Breast epithelium (tissue), 3 donors: ENCODE measurements at regions not wholly inside any gene's neighbourhood (a gene's known extent, or its start where the extent isn't known, plus 50 kb on each side); places are given as distances from the start of the nearest gene placed in this dataset.

ENCODE experiments used
- CTCF ChIP-seq, 3 donors: fragments of 450-650 bp; IDR thresholded peaks; one replicate each; pipeline ENCODE4 v1.5.1; 2016 to 2017; ENCODE audit warnings: antibody characterized with exemption in 3 of 3, mild to moderate bottlenecking in 3 of 3, moderate library complexity in 3 of 3
- POLR2AphosphoS5 ChIP-seq, 3 donors: sonication (generic); formaldehyde crosslinking; IDR thresholded peaks; one replicate each; pipeline ENCODE4 v1.6.1; 2017; ENCODE audit warnings: antibody characterized with exemption in 3 of 3

DNA sequence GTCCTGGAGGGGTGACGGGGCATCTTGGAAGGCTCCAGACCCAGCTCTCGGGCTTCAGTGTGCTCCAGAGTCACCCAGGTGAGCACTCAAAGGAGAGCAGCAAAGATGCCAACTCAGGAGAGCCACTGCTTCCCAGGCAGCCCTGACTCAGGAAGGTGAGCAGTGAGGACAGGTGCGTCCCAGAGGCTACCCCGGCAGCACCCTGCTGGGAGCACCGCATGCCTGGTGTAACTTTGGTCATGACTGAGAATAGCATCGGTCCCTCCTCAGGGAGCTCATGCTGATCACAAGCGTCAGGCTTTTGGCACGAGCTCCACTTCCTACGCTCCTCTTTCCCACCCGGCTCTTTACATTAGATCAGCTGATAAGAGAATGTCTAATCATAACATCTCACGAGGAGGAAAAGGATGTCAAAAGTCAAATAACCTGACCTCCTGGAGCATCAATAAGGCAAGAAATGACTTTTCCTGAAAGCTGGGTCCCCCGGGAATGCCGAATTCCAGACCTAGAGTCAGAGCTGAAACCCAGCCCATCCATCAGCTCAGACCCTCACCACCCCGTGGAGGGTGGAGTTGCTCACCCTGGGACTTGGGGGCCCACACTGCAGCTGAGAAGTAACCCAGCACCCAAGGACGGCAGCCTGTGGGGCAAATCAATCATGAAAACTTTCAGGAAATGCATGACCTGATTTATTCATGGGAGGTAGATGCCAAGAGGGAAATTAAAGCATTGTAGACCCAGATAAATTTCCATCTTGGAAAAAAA lies 248.8 kb downstream of the ACKR3 start:
- TF ChIP-seq POLR2AphosphoS5 (IDR thresholded peaks at IDR 0.05) (no peak), CTCF (IDR thresholded peaks at IDR 0.05) (no peak)
